Hepatocyte (in vitro differentiated cells): ENCODE measurements at regions not wholly inside any gene's neighbourhood (a gene's known extent, or its start where the extent isn't known, plus 50 kb on each side); places are given as distances from the start of the nearest gene placed in this dataset.

Experiments
- CTCF ChIP-seq: fragments of 200-600 bp; sonication (generic); IDR thresholded peaks from 2 replicates; pipeline ENCODE4 v1.5.1; 2016; ENCODE audit warnings: antibody characterized with exemption, mild to moderate bottlenecking; ENCODE audit not compliant: poor library complexity
- EZH2 ChIP-seq: fragments of 200-600 bp; sonication (generic); IDR thresholded peaks from 2 replicates; pipeline ENCODE4 v1.6.1; 2016; ENCODE audit warnings: antibody characterized with exemption, mild to moderate bottlenecking, borderline replicate concordance

- TF ChIP-seq CTCF (no peak), EZH2 (no peak)
Measured at GRCh38 chr3:145904138-145904537, 256.8 kb downstream of the PLOD2 start.
